ENCODE measurements at regions not wholly inside any gene's neighbourhood (a gene's known extent, or its start where the extent isn't known, plus 50 kb on each side); places are given as distances from the start of the nearest gene placed in this dataset.

GRCh38 chr15:35757765-35758164 lies 211.8 kb upstream of the DPH6 start:
- 100% methylated on average over 1 of the region's 3 CpGs for WGBS (ENCODE audit: insufficient coverage)
- Mint-ChIP-seq H3K27me3 (no peaks in the 10 kb centered on the region), H3K4me3 (no peak overlapping the region), H3K27ac (no peak overlapping the region), H3K4me1 (no peaks in the 10 kb centered on the region), H3K9me3 (ENCODE audit: insufficient read depth) (no peaks in the 10 kb centered on the region)
- no peaks in the 10 kb centered on the region for H3K79me2 ChIP-seq (ENCODE audit: control insufficient read depth, insufficient read depth, low read length)
- POLR2A ChIA-PET: no interaction called here
- no peaks in the 10 kb centered on the region for H4K20me1 ChIP-seq (ENCODE audit: control insufficient read depth, insufficient read depth, low read length, poor library complexity, severe bottlenecking)
- no peaks in the 10 kb centered on the region for H3K9me3 ChIP-seq (ENCODE audit: control extremely low read depth in 1 of 3, control insufficient read depth in 2 of 3, insufficient read depth in 1 of 3, low read length in 2 of 3)
- H3K4me2 ChIP-seq (replicated peaks; ENCODE audit: low read depth, low read length, poor library complexity, severe bottlenecking): no peak overlapping the region
- no peak for DNase-seq
- no peak overlapping the region for H2AFZ ChIP-seq (ENCODE audit: insufficient read depth, low read depth, low read length, poor library complexity, severe bottlenecking)
- no peaks in the 10 kb centered on the region for H3K27me3 ChIP-seq (replicated peaks in 1 of 4; ENCODE audit: control extremely low read depth in 1 of 4, control insufficient read depth in 3 of 4, insufficient read depth in 4 of 4, low read length in 3 of 4)
- no peaks in the 10 kb centered on the region for H3K36me3 ChIP-seq (replicated peaks in 1 of 2; ENCODE audit: control extremely low read depth in 1 of 2, control insufficient read depth in 1 of 2, extremely low read depth in 1 of 2, insufficient read depth in 2 of 2, low read length in 1 of 2)
- TF ChIP-seq EZH2 (IDR thresholded peaks at IDR 0.05; ENCODE audit: borderline replicate concordance, insufficient read depth, low read depth, low read length, poor library complexity, severe bottlenecking) (no peak), CTCF (IDR thresholded peaks at IDR 0.05) (no peak)
- intact Hi-C loops (cut with micrococcal nuclease): no loop called here
- CTCF ChIA-PET: no interaction called here
- H3K27ac ChIP-seq (ENCODE audit: low read length in 2 of 2): no peak overlapping the region
- no peak overlapping the region for H3K4me3 ChIP-seq (ENCODE audit: control extremely low read depth in 1 of 5, extremely low read depth in 1 of 5, insufficient read depth in 1 of 5, low read depth in 2 of 5, low read length in 4 of 5)
- no peak overlapping the region for H3K9ac ChIP-seq (ENCODE audit: low read length)
- ATAC-seq (ENCODE audit: low read depth): no peak
- no peaks in the 10 kb centered on the region for H3K4me1 ChIP-seq (ENCODE audit: control insufficient read depth in 2 of 2, insufficient read depth in 2 of 2, low read length in 2 of 2)

- H3K4me1 ChIP-seq (ENCODE audit: control insufficient read depth in 2 of 2, insufficient read depth in 2 of 2, low read length in 2 of 2): no peaks in the 10 kb centered on the region
- no peak overlapping the region for H3K27ac ChIP-seq (ENCODE audit: low read length in 2 of 2)
- CTCF ChIA-PET: interaction anchor here (1.9 kb wide), 1 partner anchor 12 kb away, joined by 4 read pairs; no protein-coding TSS in a partner anchor
- no peaks in the 10 kb centered on the region for H3K4me1 Mint-ChIP-seq
- ATAC-seq (ENCODE audit: low read depth): no peak
- no peak overlapping the region for H3K4me3 Mint-ChIP-seq
- no peak overlapping the region for H3K9ac ChIP-seq (ENCODE audit: low read length)
- TF ChIP-seq CTCF (IDR thresholded peaks at IDR 0.05): no peak
- no peak for TF ChIP-seq EZH2 (IDR thresholded peaks at IDR 0.05; ENCODE audit: borderline replicate concordance, insufficient read depth, low read depth, low read length, poor library complexity, severe bottlenecking)
- no peak overlapping the region for H3K4me2 ChIP-seq (replicated peaks; ENCODE audit: low read depth, low read length, poor library complexity, severe bottlenecking)
- H3K9me3 Mint-ChIP-seq (ENCODE audit: insufficient read depth): no peaks in the 10 kb centered on the region
- no peaks in the 10 kb centered on the region for H3K27me3 Mint-ChIP-seq
- H3K27ac Mint-ChIP-seq: no peak overlapping the region
- no peaks in the 10 kb centered on the region for H3K36me3 ChIP-seq (replicated peaks in 1 of 2; ENCODE audit: control extremely low read depth in 1 of 2, control insufficient read depth in 1 of 2, extremely low read depth in 1 of 2, insufficient read depth in 2 of 2, low read length in 1 of 2)
- intact Hi-C loops (cut with micrococcal nuclease): no loop called here
- H4K20me1 ChIP-seq (ENCODE audit: control insufficient read depth, insufficient read depth, low read length, poor library complexity, severe bottlenecking): no peaks in the 10 kb centered on the region
- H3K9me3 ChIP-seq (ENCODE audit: control extremely low read depth in 1 of 3, control insufficient read depth in 2 of 3, insufficient read depth in 1 of 3, low read length in 2 of 3): no peaks in the 10 kb centered on the region
- POLR2A ChIA-PET: no interaction called here
- no CpG with 5 or more reads among the region's 5 CpGs for WGBS (ENCODE audit: insufficient coverage)
- H3K27me3 ChIP-seq (replicated peaks in 1 of 4; ENCODE audit: control extremely low read depth in 1 of 4, control insufficient read depth in 3 of 4, insufficient read depth in 4 of 4, low read length in 3 of 4): no peaks in the 10 kb centered on the region
- no peak overlapping the region for H2AFZ ChIP-seq (ENCODE audit: insufficient read depth, low read depth, low read length, poor library complexity, severe bottlenecking)
- no peaks in the 10 kb centered on the region for H3K79me2 ChIP-seq (ENCODE audit: control insufficient read depth, insufficient read depth, low read length)
- no peak for DNase-seq
- no peak overlapping the region for H3K4me3 ChIP-seq (ENCODE audit: control extremely low read depth in 1 of 5, extremely low read depth in 1 of 5, insufficient read depth in 1 of 5, low read depth in 2 of 5, low read length in 4 of 5)
Measured at GRCh38 chr15:35764661-35765519, 218.9 kb upstream of the DPH6 start.
